ENCODE measurements at regions not wholly inside any gene's neighbourhood (a gene's known extent, or its start where the extent isn't known, plus 50 kb on each side); places are given as distances from the start of the nearest gene placed in this dataset.

DNA sequence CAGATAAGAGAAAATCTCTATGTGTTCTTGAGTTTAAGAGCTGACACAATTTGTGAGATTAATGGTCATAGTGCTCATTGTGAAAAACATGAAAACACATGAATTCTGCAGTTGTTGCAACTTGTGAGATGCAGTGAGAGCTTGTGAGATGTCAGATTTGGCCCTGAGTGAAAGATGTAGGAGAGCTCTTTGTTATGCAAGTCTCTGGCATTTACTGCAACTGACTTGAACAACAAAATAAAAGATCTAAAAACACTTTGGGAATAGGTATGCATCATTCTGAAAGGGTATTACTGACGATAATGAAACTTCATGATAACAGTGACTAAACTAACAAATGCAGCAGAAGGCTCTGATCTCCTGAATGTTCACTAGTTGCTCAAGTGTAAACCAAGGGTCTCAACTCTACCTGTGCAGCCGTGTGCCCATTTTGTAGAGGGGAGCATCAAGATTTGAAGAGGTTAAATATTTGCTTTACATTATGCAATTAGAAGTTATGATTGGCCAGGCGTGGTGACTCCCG is 50.8 kb upstream of the SMIM36 start:
- H3K27me3 ChIP-seq (ENCODE audit: insufficient read depth) = no peaks in the 10 kb centered on the region
- no peaks in the 10 kb centered on the region for H3K36me3 ChIP-seq (replicated peaks in 1 of 2; ENCODE audit: control insufficient read depth in 1 of 2, insufficient read depth in 2 of 2, low read length in 1 of 2)
- H3K9me3 ChIP-seq = no peaks in the 10 kb centered on the region
- H3K9ac ChIP-seq = no peak overlapping the region
- H3K4me1 ChIP-seq (ENCODE audit: control insufficient read depth in 1 of 2, insufficient read depth in 2 of 2, low read depth in 1 of 2, low read length in 1 of 2) = peaks cover 0 to 5% of the 10 kb centered on the region in 2 experiments; a peak in 2 of 4 replicates
- CTCF ChIA-PET = interaction anchor here (0.9 to 1.3 kb wide), 6 partner anchors 10 to 189 kb away, joined by 3 to 4 read pairs (median 3); partner anchors contain the start of gene PCTP
- DNase-seq = no peak
- no peak overlapping the region for H3K4me3 ChIP-seq (ENCODE audit: low read depth in 2 of 2, low read length in 1 of 2)
- H2AFZ ChIP-seq (ENCODE audit: low read depth) = no peak overlapping the region
- no peaks in the 10 kb centered on the region for H3K79me2 ChIP-seq (ENCODE audit: insufficient read depth)
- WGBS (ENCODE audit: low lambda C conversion rate) = 57% methylated on average over 4 of the region's 4 CpGs
- TF ChIP-seq ELF1 (IDR thresholded peaks at IDR 0.05) = no peak
- no peak for TF ChIP-seq GATA2 (CRISPR knock-in tag; IDR thresholded peaks at IDR 0.05)
- no peak for TF ChIP-seq MXI1 (IDR thresholded peaks at IDR 0.05; ENCODE audit: low read depth, low read length)
- TF ChIP-seq, protein P1, sequence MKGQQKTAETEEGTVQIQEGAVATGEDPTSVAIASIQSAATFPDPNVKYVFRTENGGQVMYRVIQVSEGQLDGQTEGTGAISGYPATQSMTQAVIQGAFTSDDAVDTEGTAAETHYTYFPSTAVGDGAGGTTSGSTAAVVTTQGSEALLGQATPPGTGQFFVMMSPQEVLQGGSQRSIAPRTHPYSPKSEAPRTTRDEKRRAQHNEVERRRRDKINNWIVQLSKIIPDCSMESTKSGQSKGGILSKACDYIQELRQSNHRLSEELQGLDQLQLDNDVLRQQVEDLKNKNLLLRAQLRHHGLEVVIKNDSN (IDR thresholded peaks at IDR 0.05; ENCODE audit: borderline replicate concordance, low read depth) = no peak
- TF ChIP-seq, protein P2, sequence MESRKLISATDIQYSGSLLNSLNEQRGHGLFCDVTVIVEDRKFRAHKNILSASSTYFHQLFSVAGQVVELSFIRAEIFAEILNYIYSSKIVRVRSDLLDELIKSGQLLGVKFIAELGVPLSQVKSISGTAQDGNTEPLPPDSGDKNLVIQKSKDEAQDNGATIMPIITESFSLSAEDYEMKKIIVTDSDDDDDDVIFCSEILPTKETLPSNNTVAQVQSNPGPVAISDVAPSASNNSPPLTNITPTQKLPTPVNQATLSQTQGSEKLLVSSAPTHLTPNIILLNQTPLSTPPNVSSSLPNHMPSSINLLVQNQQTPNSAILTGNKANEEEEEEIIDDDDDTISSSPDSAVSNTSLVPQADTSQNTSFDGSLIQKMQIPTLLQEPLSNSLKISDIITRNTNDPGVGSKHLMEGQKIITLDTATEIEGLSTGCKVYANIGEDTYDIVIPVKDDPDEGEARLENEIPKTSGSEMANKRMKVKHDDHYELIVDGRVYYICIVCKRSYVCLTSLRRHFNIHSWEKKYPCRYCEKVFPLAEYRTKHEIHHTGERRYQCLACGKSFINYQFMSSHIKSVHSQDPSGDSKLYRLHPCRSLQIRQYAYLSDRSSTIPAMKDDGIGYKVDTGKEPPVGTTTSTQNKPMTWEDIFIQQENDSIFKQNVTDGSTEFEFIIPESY (IDR thresholded peaks at IDR 0.05; ENCODE audit: borderline replicate concordance, low read depth) = no peak
- TF ChIP-seq, protein P3, sequence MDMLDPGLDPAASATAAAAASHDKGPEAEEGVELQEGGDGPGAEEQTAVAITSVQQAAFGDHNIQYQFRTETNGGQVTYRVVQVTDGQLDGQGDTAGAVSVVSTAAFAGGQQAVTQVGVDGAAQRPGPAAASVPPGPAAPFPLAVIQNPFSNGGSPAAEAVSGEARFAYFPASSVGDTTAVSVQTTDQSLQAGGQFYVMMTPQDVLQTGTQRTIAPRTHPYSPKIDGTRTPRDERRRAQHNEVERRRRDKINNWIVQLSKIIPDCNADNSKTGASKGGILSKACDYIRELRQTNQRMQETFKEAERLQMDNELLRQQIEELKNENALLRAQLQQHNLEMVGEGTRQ (IDR thresholded peaks at IDR 0.05; ENCODE audit: borderline replicate concordance, low read depth, low read length) = no peak
- H3K27ac ChIP-seq (ENCODE audit: low read depth in 2 of 2, low read length in 1 of 2) = no peak overlapping the region
- no peaks in the 10 kb centered on the region for H4K20me1 ChIP-seq (ENCODE audit: insufficient read depth)
- no peak overlapping the region for H3K4me2 ChIP-seq
- H3F3A ChIP-seq (replicated peaks; ENCODE audit: insufficient read depth) = no peaks in the 10 kb centered on the region
- H3K9me2 ChIP-seq = no peaks in the 10 kb centered on the region
- POLR2A ChIA-PET = no interaction called here

DNA sequence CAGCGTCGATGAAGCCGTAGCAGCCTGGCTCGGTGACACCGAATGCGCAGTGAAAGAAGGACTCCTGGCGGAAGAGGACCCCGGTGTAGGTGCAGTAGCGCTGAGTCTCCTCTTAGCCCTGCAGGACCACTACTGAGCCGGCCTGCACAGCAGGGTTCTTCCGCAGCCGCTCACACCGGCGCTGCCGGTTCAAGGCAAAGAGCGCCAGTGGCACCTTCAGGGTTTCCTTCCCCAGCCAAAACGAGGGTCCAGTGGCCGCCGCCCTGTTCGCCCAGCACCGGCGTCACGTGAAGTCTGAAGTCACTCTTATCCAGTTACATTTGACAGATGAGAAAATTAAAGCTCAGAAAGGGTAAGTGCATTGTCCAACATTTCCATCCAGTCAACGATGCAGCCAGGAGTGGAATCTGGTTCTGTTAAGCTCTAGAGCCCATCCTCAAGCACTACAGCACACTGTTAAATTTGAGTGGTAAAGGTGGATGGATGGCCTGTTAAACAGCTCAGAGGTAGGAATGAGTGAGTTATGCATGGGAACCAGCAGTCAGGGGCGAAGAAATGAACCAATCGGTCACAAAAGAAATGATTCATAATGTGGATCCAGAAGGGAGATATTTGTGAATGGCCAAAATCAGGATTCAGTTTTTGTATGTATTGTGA is 50.2 kb upstream of the SMIM36 start:
- Histone ChIP-seq H3F3A (replicated peaks; ENCODE audit: insufficient read depth) (no peaks in the 10 kb centered on the region), H3K9ac (no peak overlapping the region)

More for the DNA sequence above, 50.2 kb upstream of the SMIM36 start:
- 80% methylated on average over 24 of the region's 26 CpGs for WGBS (ENCODE audit: low lambda C conversion rate)
- Histone ChIP-seq H4K20me1 (ENCODE audit: insufficient read depth) (no peaks in the 10 kb centered on the region), H3K4me2 (no peak overlapping the region), H3K9me3 (no peaks in the 10 kb centered on the region), H3K9me2 (no peaks in the 10 kb centered on the region), H3K79me2 (ENCODE audit: insufficient read depth) (no peaks in the 10 kb centered on the region), H3K27ac (ENCODE audit: low read depth in 2 of 2, low read length in 1 of 2) (no peak overlapping the region), H2AFZ (ENCODE audit: low read depth) (no peak overlapping the region), H3K4me3 (ENCODE audit: low read depth in 2 of 2, low read length in 1 of 2) (no peak overlapping the region), H3K27me3 (ENCODE audit: insufficient read depth) (no peaks in the 10 kb centered on the region), H3K4me1 (ENCODE audit: control insufficient read depth in 1 of 2, insufficient read depth in 2 of 2, low read depth in 1 of 2, low read length in 1 of 2) (no peaks in the 10 kb centered on the region; a peak in 1 of 4 replicates), H3K36me3 (replicated peaks in 1 of 2; ENCODE audit: control insufficient read depth in 1 of 2, insufficient read depth in 2 of 2, low read length in 1 of 2) (no peaks in the 10 kb centered on the region)
- no peak for DNase-seq
- no peak for TF ChIP-seq MEF2A (IDR thresholded peaks at IDR 0.05; ENCODE audit: borderline replicate concordance, low read depth)
- TF ChIP-seq RFX5 (IDR thresholded peaks at IDR 0.05; ENCODE audit: low read length) = no peak
- TF ChIP-seq SIN3A (IDR thresholded peaks at IDR 0.05; ENCODE audit: borderline replicate concordance, low read depth, low read length) = no peak
- TF ChIP-seq EP300 (IDR thresholded peaks at IDR 0.05; ENCODE audit: borderline replicate concordance in 1 of 2, low read depth in 1 of 2, low read length in 1 of 2) = no peak
- TF ChIP-seq RCOR1 (IDR thresholded peaks at IDR 0.05; ENCODE audit: low read length) = no peak
- no peak for TF ChIP-seq POLR2AphosphoS5 (IDR thresholded peaks at IDR 0.05; ENCODE audit: low read depth, low read length)
- no peak for TF ChIP-seq TEAD4 (IDR thresholded peaks at IDR 0.05; ENCODE audit: borderline replicate concordance, insufficient read depth)
- TF ChIP-seq RAD21 (IDR thresholded peaks at IDR 0.05; ENCODE audit: low read length) = no peak
- no peak for TF ChIP-seq GABPA (IDR thresholded peaks at IDR 0.05; ENCODE audit: low read depth)
- TF ChIP-seq, protein P2 (IDR thresholded peaks at IDR 0.05; ENCODE audit: borderline replicate concordance, low read depth) = no peak
- no peak for TF ChIP-seq FOSL2 (IDR thresholded peaks at IDR 0.05; ENCODE audit: borderline replicate concordance, low read depth)
- TF ChIP-seq ELF1 (IDR thresholded peaks at IDR 0.05) = no peak
- TF ChIP-seq YY1 (IDR thresholded peaks at IDR 0.05; ENCODE audit: low read depth) = no peak
- TF ChIP-seq, protein P3 (IDR thresholded peaks at IDR 0.05; ENCODE audit: borderline replicate concordance, low read depth, low read length) = no peak
- CTCF ChIA-PET = interaction anchor here (0.9 to 1.3 kb wide), 6 partner anchors 10 to 190 kb away, joined by 3 to 4 read pairs (median 3); partner anchors contain the start of gene PCTP
- POLR2A ChIA-PET = no interaction called here
